ENCODE measurements at regions not wholly inside any gene's neighbourhood (a gene's known extent, or its start where the extent isn't known, plus 50 kb on each side); places are given as distances from the start of the nearest gene placed in this dataset.
"Not testable (repeated sequence)": the region's sequence is repeated elsewhere in the genome, so short reads cannot be mapped to it uniquely, and the experiment has no call there.

GRCh38 chrY:7725791-7726460 is 814.4 kb upstream of the AMELY start:
- no peak for DNase-seq (ENCODE audit: low read depth)

GRCh38 chrY:7723991-7724632 is 812.6 kb upstream of the AMELY start:
- no peak for DNase-seq (ENCODE audit: low read depth)

GRCh38 chrY:7723127-7723526 is 811.6 kb upstream of the AMELY start:
- no peak for DNase-seq (ENCODE audit: low read depth)

GRCh38 chrY:7722566-7722965 is 811.0 kb upstream of the AMELY start:
- DNase-seq (ENCODE audit: low read depth), result no peak

GRCh38 chrY:7720974-7721373 is 809.4 kb upstream of the AMELY start:
- DNase-seq (ENCODE audit: low read depth), result peak; percentile 10

GRCh38 chrY:7719271-7719670 is 807.7 kb upstream of the AMELY start:
- DNase-seq (ENCODE audit: low read depth), result peak; percentile 70

GRCh38 chrY:7718626-7719025 is 807.1 kb upstream of the AMELY start:
- peak; percentile 61 for DNase-seq (ENCODE audit: low read depth)

GRCh38 chrY:7718126-7718525 is 806.6 kb upstream of the AMELY start:
- DNase-seq (ENCODE audit: low read depth), result peak; percentile 28

- DNase-seq (ENCODE audit: low read depth), result peak; percentile 15
Observed at GRCh38 chrY:7714426-7714825, 802.9 kb upstream of the AMELY start.

- not testable (repeated sequence) for DNase-seq (ENCODE audit: low read depth)
Observed at GRCh38 chrY:7713738-7714137, 802.2 kb upstream of the AMELY start.

- peak; percentile 60 for DNase-seq (ENCODE audit: low read depth)
Observed at GRCh38 chrY:7712289-7712688, 800.7 kb upstream of the AMELY start.

GRCh38 chrY:7703578-7704140 is 792.1 kb upstream of the AMELY start:
- DNase-seq (ENCODE audit: low read depth), result no peak

GRCh38 chrY:7702481-7702880 is 790.9 kb upstream of the AMELY start:
- DNase-seq (ENCODE audit: low read depth), result no peak

GRCh38 chrY:7701676-7702075 is 790.1 kb upstream of the AMELY start:
- no peak for DNase-seq (ENCODE audit: low read depth)

- no peak for DNase-seq (ENCODE audit: low read depth)
Observed at GRCh38 chrY:7697506-7697905, 786.0 kb upstream of the AMELY start.

GRCh38 chrY:7692701-7693100 is 781.1 kb upstream of the AMELY start:
- DNase-seq (ENCODE audit: low read depth), result no peak

GRCh38 chrY:7687086-7687485 is 775.5 kb upstream of the AMELY start:
- DNase-seq (ENCODE audit: low read depth), result peak; percentile 0

- no peak for DNase-seq (ENCODE audit: low read depth)
Observed at GRCh38 chrY:7684546-7684945, 773.0 kb upstream of the AMELY start.

- no peak for DNase-seq (ENCODE audit: low read depth)
Observed at GRCh38 chrY:7682386-7682785, 770.8 kb upstream of the AMELY start.

GRCh38 chrY:7681426-7681825 is 769.9 kb upstream of the AMELY start:
- no peak for DNase-seq (ENCODE audit: low read depth)

- DNase-seq (ENCODE audit: low read depth), result peak; percentile 63
Observed at GRCh38 chrY:7674465-7674864, 762.9 kb upstream of the AMELY start.

GRCh38 chrY:7672796-7673195 is 761.2 kb upstream of the AMELY start:
- no peak for DNase-seq (ENCODE audit: low read depth)

GRCh38 chrY:7663261-7663660 is 751.7 kb upstream of the AMELY start:
- DNase-seq (ENCODE audit: low read depth), result no peak

GRCh38 chrY:7659047-7659446 is 747.5 kb upstream of the AMELY start:
- no peak for DNase-seq (ENCODE audit: low read depth)

Measured in ELR (cell line).